22Rv1 (cell line): ENCODE measurements at regions not wholly inside any gene's neighbourhood (a gene's known extent, or its start where the extent isn't known, plus 50 kb on each side); places are given as distances from the start of the nearest gene placed in this dataset.

Source experiments
- CTCF ChIP-seq: fragments of 450-650 bp; IDR thresholded peaks from 2 replicates; pipeline ENCODE4 v1.5.1; 2017; ENCODE audit warnings: mild to moderate bottlenecking
- ZFX ChIP-seq: fragments of 450-650 bp; IDR thresholded peaks from 2 replicates; pipeline ENCODE4 v1.6.1; 2017; ENCODE audit warnings: antibody characterized with exemption, borderline replicate concordance

- TF ChIP-seq CTCF (no peak), ZFX (no peak)
These were observed 140.0 kb upstream of the HMHB1 start for GRCh38 chr5:143671674-143672569.
